ENCODE measurements at regions not wholly inside any gene's neighbourhood (a gene's known extent, or its start where the extent isn't known, plus 50 kb on each side); places are given as distances from the start of the nearest gene placed in this dataset.
A peak's percentile ranks its signal among the peaks of the same experiment; 100 is the strongest.

- no peak for DNase-seq
Observed at GRCh38 chr2:160921386-160921964, 238.8 kb upstream of the TANK start.

- no peak for DNase-seq
Observed at GRCh38 chr2:160924936-160925353, 235.3 kb upstream of the TANK start.

- DNase-seq: no peak
Observed at GRCh38 chr2:160925956-160926355, 234.3 kb upstream of the TANK start.

- no peak for DNase-seq
Observed at GRCh38 chr2:160927324-160927723, 232.9 kb upstream of the TANK start.

GRCh38 chr2:160928854-160929301, 231.3 kb upstream of the TANK start:
- no peak for DNase-seq

- DNase-seq: no peak
Observed at GRCh38 chr2:160931531-160931930, 228.7 kb upstream of the TANK start.

GRCh38 chr2:160932960-160933359, 227.3 kb upstream of the TANK start:
- no peak for DNase-seq

GRCh38 chr2:160934263-160934662, 226.0 kb upstream of the TANK start:
- no peak for DNase-seq

GRCh38 chr2:160934991-160935390, 225.2 kb upstream of the TANK start:
- no peak for DNase-seq

GRCh38 chr2:160936044-160936806, 224.0 kb upstream of the TANK start:
- no peak for DNase-seq

- no peak for DNase-seq
Observed at GRCh38 chr2:160940271-160940670, 220.0 kb upstream of the TANK start.

GRCh38 chr2:160940699-160941098, 219.5 kb upstream of the TANK start:
- peak; percentile 19 for DNase-seq

- DNase-seq: no peak
Observed at GRCh38 chr2:160941290-160941846, 218.9 kb upstream of the TANK start.

- no peak for DNase-seq
Observed at GRCh38 chr2:160942476-160943142, 217.6 kb upstream of the TANK start.

- no peak for DNase-seq
Observed at GRCh38 chr2:160943414-160943813, 216.8 kb upstream of the TANK start.

- DNase-seq: no peak
Observed at GRCh38 chr2:160952464-160953254, 207.6 kb upstream of the TANK start.

GRCh38 chr2:160955578-160955977, 204.7 kb upstream of the TANK start:
- DNase-seq: no peak

GRCh38 chr2:160956243-160956802, 203.9 kb upstream of the TANK start:
- DNase-seq: no peak

- DNase-seq: no peak
Observed at GRCh38 chr2:160963957-160964356, 196.3 kb upstream of the TANK start.

- no peak for DNase-seq
Observed at GRCh38 chr2:160967523-160967922, 192.7 kb upstream of the TANK start.

GRCh38 chr2:160968183-160968582, 192.0 kb upstream of the TANK start:
- DNase-seq: no peak

Data from CD4-positive, alpha-beta T cell treated with Interleukin-21 for 1 hour (primary cell).